ENCODE measurements at regions not wholly inside any gene's neighbourhood (a gene's known extent, or its start where the extent isn't known, plus 50 kb on each side); places are given as distances from the start of the nearest gene placed in this dataset.

GRCh38 chr2:6676776-6677175, 188.9 kb downstream of the CMPK2 start:
- no peak overlapping the region for H3K4me3 ChIP-seq (replicated peaks in 1 of 2; ENCODE audit: low read depth in 1 of 2, low read length in 2 of 2)
- H3K9me2 ChIP-seq (ENCODE audit: insufficient read depth) = no peaks in the 10 kb centered on the region
- no peak overlapping the region for H3K9ac ChIP-seq (ENCODE audit: low read length)
- RAD21 ChIA-PET (ENCODE audit: low non-redundant PET in 1 of 2, low total read pairs in 2 of 2, uncharacterized antibody in 2 of 2, unreplicated experiment in 2 of 2) = no interaction called here
- no peaks in the 10 kb centered on the region; a peak in 1 of 4 replicates for H3K9me3 ChIP-seq (ENCODE audit: control insufficient read depth in 1 of 2, insufficient read depth in 1 of 2, low read depth in 1 of 2, low read length in 2 of 2)
- H3K4me1 ChIP-seq (ENCODE audit: control insufficient read depth in 1 of 2, insufficient read depth in 2 of 2, low read length in 2 of 2) = no peaks in the 10 kb centered on the region
- POLR2A ChIA-PET = no interaction called here
- BruUV-seq (replicated peaks) = no TSS peak
- no peak overlapping the region for H3K4me2 ChIP-seq (ENCODE audit: low read length)
- ATAC-seq (no peak), DNase-seq (ENCODE audit: low read depth, low spot score) (no peak)
- CTCF ChIA-PET = no interaction called here
- TF ChIP-seq POLR2A (IDR thresholded peaks at IDR 0.05; ENCODE audit: borderline replicate concordance, extremely low read depth, insufficient read depth, insufficient read length) = no peak
- TF ChIP-seq JUND (IDR thresholded peaks at IDR 0.05) = no peak
- TF ChIP-seq ZFX (IDR thresholded peaks at IDR 0.05) = no peak
- no peak for TF ChIP-seq SRF (IDR thresholded peaks at IDR 0.05; ENCODE audit: low read depth)
- no peak for TF ChIP-seq SIN3A (IDR thresholded peaks at IDR 0.05; ENCODE audit: low read depth)
- TF ChIP-seq, protein P1, sequence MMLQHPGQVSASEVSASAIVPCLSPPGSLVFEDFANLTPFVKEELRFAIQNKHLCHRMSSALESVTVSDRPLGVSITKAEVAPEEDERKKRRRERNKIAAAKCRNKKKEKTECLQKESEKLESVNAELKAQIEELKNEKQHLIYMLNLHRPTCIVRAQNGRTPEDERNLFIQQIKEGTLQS (IDR thresholded peaks at IDR 0.05) = no peak
- no peak for TF ChIP-seq ZNF274 (IDR thresholded peaks at IDR 0.05; ENCODE audit: low read depth, low read length)
- TF ChIP-seq RAD21 (IDR thresholded peaks at IDR 0.05; ENCODE audit: low read depth) = no peak
- TF ChIP-seq FOSL1 (IDR thresholded peaks at IDR 0.05; ENCODE audit: low read depth) = no peak
- TF ChIP-seq, protein P2, sequence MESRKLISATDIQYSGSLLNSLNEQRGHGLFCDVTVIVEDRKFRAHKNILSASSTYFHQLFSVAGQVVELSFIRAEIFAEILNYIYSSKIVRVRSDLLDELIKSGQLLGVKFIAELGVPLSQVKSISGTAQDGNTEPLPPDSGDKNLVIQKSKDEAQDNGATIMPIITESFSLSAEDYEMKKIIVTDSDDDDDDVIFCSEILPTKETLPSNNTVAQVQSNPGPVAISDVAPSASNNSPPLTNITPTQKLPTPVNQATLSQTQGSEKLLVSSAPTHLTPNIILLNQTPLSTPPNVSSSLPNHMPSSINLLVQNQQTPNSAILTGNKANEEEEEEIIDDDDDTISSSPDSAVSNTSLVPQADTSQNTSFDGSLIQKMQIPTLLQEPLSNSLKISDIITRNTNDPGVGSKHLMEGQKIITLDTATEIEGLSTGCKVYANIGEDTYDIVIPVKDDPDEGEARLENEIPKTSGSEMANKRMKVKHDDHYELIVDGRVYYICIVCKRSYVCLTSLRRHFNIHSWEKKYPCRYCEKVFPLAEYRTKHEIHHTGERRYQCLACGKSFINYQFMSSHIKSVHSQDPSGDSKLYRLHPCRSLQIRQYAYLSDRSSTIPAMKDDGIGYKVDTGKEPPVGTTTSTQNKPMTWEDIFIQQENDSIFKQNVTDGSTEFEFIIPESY (IDR thresholded peaks at IDR 0.05; ENCODE audit: extremely low read depth, insufficient replicate concordance, low read length) = no peak
- no peak for TF ChIP-seq REST (IDR thresholded peaks at IDR 0.05; ENCODE audit: low read depth)
- TF ChIP-seq, protein P3, sequence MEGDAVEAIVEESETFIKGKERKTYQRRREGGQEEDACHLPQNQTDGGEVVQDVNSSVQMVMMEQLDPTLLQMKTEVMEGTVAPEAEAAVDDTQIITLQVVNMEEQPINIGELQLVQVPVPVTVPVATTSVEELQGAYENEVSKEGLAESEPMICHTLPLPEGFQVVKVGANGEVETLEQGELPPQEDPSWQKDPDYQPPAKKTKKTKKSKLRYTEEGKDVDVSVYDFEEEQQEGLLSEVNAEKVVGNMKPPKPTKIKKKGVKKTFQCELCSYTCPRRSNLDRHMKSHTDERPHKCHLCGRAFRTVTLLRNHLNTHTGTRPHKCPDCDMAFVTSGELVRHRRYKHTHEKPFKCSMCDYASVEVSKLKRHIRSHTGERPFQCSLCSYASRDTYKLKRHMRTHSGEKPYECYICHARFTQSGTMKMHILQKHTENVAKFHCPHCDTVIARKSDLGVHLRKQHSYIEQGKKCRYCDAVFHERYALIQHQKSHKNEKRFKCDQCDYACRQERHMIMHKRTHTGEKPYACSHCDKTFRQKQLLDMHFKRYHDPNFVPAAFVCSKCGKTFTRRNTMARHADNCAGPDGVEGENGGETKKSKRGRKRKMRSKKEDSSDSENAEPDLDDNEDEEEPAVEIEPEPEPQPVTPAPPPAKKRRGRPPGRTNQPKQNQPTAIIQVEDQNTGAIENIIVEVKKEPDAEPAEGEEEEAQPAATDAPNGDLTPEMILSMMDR (IDR thresholded peaks at IDR 0.05 in 2 of 3, conservative IDR thresholded peaks at IDR 0.05 in 1 of 3; ENCODE audit: borderline replicate concordance in 1 of 3, insufficient read depth in 1 of 3, low read depth in 2 of 3, low read length in 2 of 3) = no peak
- no peak for TF ChIP-seq SP1 (IDR thresholded peaks at IDR 0.05; ENCODE audit: low read depth)
- TF ChIP-seq MAX (IDR thresholded peaks at IDR 0.05) = no peak
- no peak for TF ChIP-seq YY1 (IDR thresholded peaks at IDR 0.05; ENCODE audit: extremely low read depth, insufficient replicate concordance, low read depth, low read length)
- TF ChIP-seq TCF7L2 (IDR thresholded peaks at IDR 0.05; ENCODE audit: borderline replicate concordance, extremely low read depth, insufficient read depth, insufficient read length) = no peak
- TF ChIP-seq EZH2phosphoT487 (IDR thresholded peaks at IDR 0.05; ENCODE audit: borderline replicate concordance) = no peak
- TF ChIP-seq EGR1 (IDR thresholded peaks at IDR 0.05; ENCODE audit: low read depth) = no peak
- no peaks in the 10 kb centered on the region for H4K20me1 ChIP-seq (ENCODE audit: insufficient read depth)
- no peaks in the 10 kb centered on the region for H3K36me3 ChIP-seq (ENCODE audit: control insufficient read depth in 1 of 2, insufficient read depth in 2 of 2, low read length in 2 of 2)
- H3K27me3 ChIP-seq (ENCODE audit: insufficient read depth, low read length) = no peaks in the 10 kb centered on the region
- H2AFZ ChIP-seq (ENCODE audit: low read depth, low read length, poor library complexity, severe bottlenecking) = no peak overlapping the region
- H3K27ac ChIP-seq (ENCODE audit: low read depth, low read length) = no peak overlapping the region
- intact Hi-C loops (cut with micrococcal nuclease) = no loop called here
- H3K79me2 ChIP-seq (ENCODE audit: insufficient read depth, low read length) = no peaks in the 10 kb centered on the region

Measured in HCT116 (cell line).